B cell (primary cell): ENCODE measurements at regions not wholly inside any gene's neighbourhood (a gene's known extent, or its start where the extent isn't known, plus 50 kb on each side); places are given as distances from the start of the nearest gene placed in this dataset.

Source experiments
- CTCF ChIP-seq: fragments of 200-600 bp; IDR thresholded peaks from one replicate; pipeline ENCODE4 v1.8.0; 2022; ENCODE audit warnings: antibody characterized with exemption, mild to moderate bottlenecking
- EZH2 ChIP-seq: IDR thresholded peaks from 2 replicates; pipeline ENCODE4 v1.6.1; 2012; ENCODE audit warnings: borderline replicate concordance, low read depth, mild to moderate bottlenecking, moderate library complexity, low read length; ENCODE audit not compliant: insufficient read depth, poor library complexity, severe bottlenecking

GRCh38 chr14:70269582-70269981 lies 80.8 kb upstream of the SLC8A3 start:
- no peak for TF ChIP-seq EZH2
- TF ChIP-seq CTCF = no peak
